ENCODE measurements at regions not wholly inside any gene's neighbourhood (a gene's known extent, or its start where the extent isn't known, plus 50 kb on each side); places are given as distances from the start of the nearest gene placed in this dataset.

DNA sequence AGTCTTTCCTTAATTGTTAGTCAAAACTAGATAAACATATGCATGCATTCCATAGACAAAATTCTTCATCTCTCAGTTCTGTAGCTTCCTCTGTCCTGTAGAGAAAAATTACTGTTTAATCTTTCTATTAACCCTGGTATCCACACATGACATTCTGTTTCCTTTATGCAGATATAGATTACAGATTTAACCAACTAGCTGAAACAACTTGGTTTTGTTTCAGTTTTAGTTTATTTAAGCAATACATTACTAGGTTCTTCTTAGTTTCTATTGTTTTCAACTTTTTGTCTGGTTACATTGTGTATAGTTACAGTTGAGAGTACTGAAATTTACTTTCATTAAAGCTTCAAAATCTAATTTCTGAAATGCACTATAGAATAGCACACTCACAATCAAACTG is 933.9 kb upstream of the EPHA5 start:
- no peak overlapping the region for H3K27ac Mint-ChIP-seq (ENCODE audit: unreplicated experiment)
- no peaks in the 10 kb centered on the region for H3K4me1 Mint-ChIP-seq
- no peak overlapping the region for H3K4me3 Mint-ChIP-seq
- peaks cover 5% of the 10 kb centered on the region for H3K9me3 Mint-ChIP-seq
- no peak for DNase-seq (ENCODE audit: low read depth, low spot score)
- TF ChIP-seq, protein P1, sequence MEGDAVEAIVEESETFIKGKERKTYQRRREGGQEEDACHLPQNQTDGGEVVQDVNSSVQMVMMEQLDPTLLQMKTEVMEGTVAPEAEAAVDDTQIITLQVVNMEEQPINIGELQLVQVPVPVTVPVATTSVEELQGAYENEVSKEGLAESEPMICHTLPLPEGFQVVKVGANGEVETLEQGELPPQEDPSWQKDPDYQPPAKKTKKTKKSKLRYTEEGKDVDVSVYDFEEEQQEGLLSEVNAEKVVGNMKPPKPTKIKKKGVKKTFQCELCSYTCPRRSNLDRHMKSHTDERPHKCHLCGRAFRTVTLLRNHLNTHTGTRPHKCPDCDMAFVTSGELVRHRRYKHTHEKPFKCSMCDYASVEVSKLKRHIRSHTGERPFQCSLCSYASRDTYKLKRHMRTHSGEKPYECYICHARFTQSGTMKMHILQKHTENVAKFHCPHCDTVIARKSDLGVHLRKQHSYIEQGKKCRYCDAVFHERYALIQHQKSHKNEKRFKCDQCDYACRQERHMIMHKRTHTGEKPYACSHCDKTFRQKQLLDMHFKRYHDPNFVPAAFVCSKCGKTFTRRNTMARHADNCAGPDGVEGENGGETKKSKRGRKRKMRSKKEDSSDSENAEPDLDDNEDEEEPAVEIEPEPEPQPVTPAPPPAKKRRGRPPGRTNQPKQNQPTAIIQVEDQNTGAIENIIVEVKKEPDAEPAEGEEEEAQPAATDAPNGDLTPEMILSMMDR (conservative IDR thresholded peaks at IDR 0.05), result no peak
- no peaks in the 10 kb centered on the region for H3K36me3 Mint-ChIP-seq (ENCODE audit: low read depth)
- H3K27me3 Mint-ChIP-seq (ENCODE audit: low read depth), result no peaks in the 10 kb centered on the region

DNA sequence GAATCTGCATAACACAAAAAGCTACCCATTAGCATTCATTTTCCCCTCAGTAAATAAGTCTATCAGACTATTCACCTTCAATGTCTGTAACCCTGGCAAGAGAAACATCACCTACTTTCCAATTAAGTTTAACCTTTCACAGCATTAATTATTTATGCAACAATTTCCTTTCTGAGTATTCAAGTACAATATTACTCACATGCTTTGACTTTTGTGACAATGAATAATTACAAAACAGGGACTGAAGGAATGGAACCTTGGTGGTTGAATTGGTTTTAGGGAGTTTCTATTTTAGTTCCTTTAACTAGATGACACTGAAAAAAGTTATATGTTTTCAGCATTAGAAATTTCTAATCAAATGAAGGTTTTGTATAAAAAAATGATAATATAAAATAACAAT is 932.3 kb upstream of the EPHA5 start:
- Mint-ChIP-seq H3K36me3 (ENCODE audit: low read depth) (no peaks in the 10 kb centered on the region), H3K4me1 (peaks cover 3% of the 10 kb centered on the region), H3K27ac (ENCODE audit: unreplicated experiment) (no peak overlapping the region), H3K27me3 (ENCODE audit: low read depth) (no peaks in the 10 kb centered on the region), H3K9me3 (peaks cover 10% of the 10 kb centered on the region), H3K4me3 (no peak overlapping the region)
- TF ChIP-seq, protein P1 (conservative IDR thresholded peaks at IDR 0.05), result no peak
- no peak for DNase-seq (ENCODE audit: low read depth, low spot score)

DNA sequence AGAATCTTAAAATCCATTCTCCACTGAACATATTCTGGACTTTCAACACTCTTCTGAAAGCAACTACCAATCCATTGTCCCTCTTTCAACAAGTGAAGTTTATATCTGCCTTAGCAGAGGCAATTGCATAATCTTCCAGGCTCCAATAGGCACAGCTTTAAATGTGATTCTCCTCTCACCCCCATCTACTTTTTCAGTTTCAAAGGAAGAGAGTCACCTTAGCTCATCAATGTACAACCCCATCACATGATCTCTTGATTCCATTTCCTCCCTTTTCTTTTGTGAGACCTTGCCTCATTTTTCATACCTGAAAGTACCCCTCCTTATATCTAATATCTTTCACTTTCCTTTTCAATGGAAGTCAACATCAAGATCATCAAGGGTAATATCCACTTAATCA is 921.7 kb upstream of the EPHA5 start:
- no peaks in the 10 kb centered on the region for H3K36me3 Mint-ChIP-seq (ENCODE audit: low read depth)
- H3K27ac Mint-ChIP-seq (ENCODE audit: unreplicated experiment), result no peak overlapping the region
- H3K4me1 Mint-ChIP-seq, result peaks cover 9% of the 10 kb centered on the region

DNA sequence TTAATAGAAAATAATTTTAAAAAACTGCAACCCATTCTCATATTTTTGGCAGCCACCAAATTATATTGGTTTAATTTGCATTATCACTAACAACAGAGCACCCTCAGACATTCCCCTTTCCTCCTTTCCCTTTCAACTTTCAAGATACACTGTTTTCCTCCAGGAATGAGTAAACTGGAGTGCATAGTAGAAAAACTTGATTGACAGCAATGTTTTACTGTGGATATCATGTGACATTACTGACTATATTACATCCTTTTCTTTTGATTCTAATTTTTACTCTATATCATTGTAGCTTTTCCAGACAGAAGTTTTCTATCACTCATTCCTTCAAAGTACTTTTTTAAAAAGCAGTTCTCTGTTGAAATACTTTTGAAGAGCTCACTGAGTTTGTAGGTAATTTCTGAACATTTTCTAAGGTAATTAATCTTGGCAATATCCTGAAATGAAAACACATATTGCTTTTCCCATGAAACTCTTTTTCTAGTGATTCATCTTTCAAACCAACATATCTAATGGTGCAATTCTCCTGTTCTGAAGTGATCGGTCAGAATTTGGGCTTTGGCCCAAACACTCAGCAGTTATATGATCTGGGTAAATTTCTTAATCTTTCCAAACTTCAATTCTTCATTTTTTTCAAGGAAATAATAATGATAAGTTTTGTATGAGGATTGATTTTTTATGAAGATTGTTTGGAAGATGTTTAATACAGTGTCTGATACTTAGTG is 920.4 kb upstream of the EPHA5 start:
- TF ChIP-seq, protein P1 (conservative IDR thresholded peaks at IDR 0.05), result no peak
- H3K36me3 Mint-ChIP-seq (ENCODE audit: low read depth), result no peaks in the 10 kb centered on the region
- H3K27ac Mint-ChIP-seq (ENCODE audit: unreplicated experiment), result no peak overlapping the region
- no peaks in the 10 kb centered on the region for H3K27me3 Mint-ChIP-seq (ENCODE audit: low read depth)
- no peak overlapping the region for H3K4me3 Mint-ChIP-seq
- peaks cover 9% of the 10 kb centered on the region for H3K4me1 Mint-ChIP-seq
- no peak for DNase-seq (ENCODE audit: low read depth, low spot score)
- no peaks in the 10 kb centered on the region for H3K9me3 Mint-ChIP-seq

More for the DNA sequence above, 921.7 kb upstream of the EPHA5 start:
- H3K9me3 Mint-ChIP-seq, result no peaks in the 10 kb centered on the region
- no peak overlapping the region for H3K4me3 Mint-ChIP-seq
- H3K27me3 Mint-ChIP-seq (ENCODE audit: low read depth), result no peaks in the 10 kb centered on the region
- DNase-seq (ENCODE audit: low read depth, low spot score), result no peak
- TF ChIP-seq, protein P1 (conservative IDR thresholded peaks at IDR 0.05), result no peak

DNA sequence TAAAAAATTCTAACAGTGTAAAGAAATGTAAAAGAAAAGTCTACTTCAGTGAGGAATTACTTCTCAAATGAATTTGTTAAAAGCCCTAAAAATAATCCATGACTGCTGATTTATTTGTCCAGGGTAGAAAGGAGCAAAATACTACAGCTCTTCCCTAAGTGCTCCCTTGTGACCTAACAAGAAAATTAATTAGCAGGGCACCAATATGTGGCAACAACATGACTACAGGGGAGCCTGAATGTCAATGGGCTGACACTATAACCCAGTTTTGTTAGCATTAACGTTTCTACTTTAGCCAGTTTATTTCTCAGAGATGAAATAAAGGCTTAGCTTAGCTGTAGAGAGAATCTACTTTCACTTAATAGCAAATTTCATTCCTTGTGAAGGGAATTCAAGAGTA is 918.9 kb upstream of the EPHA5 start:
- Mint-ChIP-seq H3K36me3 (ENCODE audit: low read depth) (no peaks in the 10 kb centered on the region), H3K4me1 (no peaks in the 10 kb centered on the region), H3K9me3 (no peaks in the 10 kb centered on the region), H3K27ac (ENCODE audit: unreplicated experiment) (no peak overlapping the region), H3K27me3 (ENCODE audit: low read depth) (no peaks in the 10 kb centered on the region), H3K4me3 (no peak overlapping the region)
- no peak for DNase-seq (ENCODE audit: low read depth, low spot score)
- TF ChIP-seq, protein P1 (conservative IDR thresholded peaks at IDR 0.05), result no peak
